SK-N-SH (cell line): ENCODE measurements at regions not wholly inside any gene's neighbourhood (a gene's known extent, or its start where the extent isn't known, plus 50 kb on each side); places are given as distances from the start of the nearest gene placed in this dataset.

Source experiments
- CTCF ChIA-PET: fragments of 300-600, 350-600 bp; formaldehyde crosslinking; extraction: SDS; loops from one replicate; lab custom pipeline; 2021; lab: Yijun Ruan, JAX
- POLR2A ChIA-PET: fragments of 350-600 bp; sonication (Branson Sonifier 250); formaldehyde crosslinking; extraction: SDS; loops from one replicate; lab custom pipeline; 2020; ENCODE audit warnings: antibody characterized with exemption, inconsistent platforms; lab: Yijun Ruan, JAX
- DNase-seq: peaks from one replicate; pipeline ENCODE4 v3.0.0; 2012
- H2AFZ ChIP-seq: fragments of 200-600 bp; sonication (generic); 2 replicates; pipeline ENCODE4 v1.8.1; 2016; ENCODE audit warnings: antibody characterized with exemption, mild to moderate bottlenecking, low read depth
- H3F3A ChIP-seq: fragments of 200-600 bp; sonication (generic); replicated peaks from 2 replicates; pipeline ENCODE3; 2016; ENCODE audit warnings: antibody characterized with exemption, mild to moderate bottlenecking; ENCODE audit not compliant: insufficient read depth
- H3K27ac ChIP-seq, 2 experiments: fragments of 200-500 bp in 1 of 2; fragments of 200-600 bp in 1 of 2; sonication (Bioruptor generic) in 1 of 2; sonication (generic), shearing (Covaris generic) in 1 of 2; 2 replicates each; pipeline versions ENCODE4 v1.5.1 to v1.6.1; 2014 to 2016; ENCODE audit warnings: low read depth in 2 of 2, inconsistent platforms in 1 of 2, low read length in 1 of 2, mild to moderate bottlenecking in 1 of 2, mixed read lengths in 1 of 2
- H3K27me3 ChIP-seq: fragments of 200-600 bp; sonication (generic), shearing (Covaris generic); 2 replicates; pipeline ENCODE4 v1.6.1; 2016; ENCODE audit warnings: mixed run types; ENCODE audit not compliant: insufficient read depth
- H3K36me3 ChIP-seq, 2 experiments: fragments of 200-500 bp in 1 of 2; fragments of 200-600 bp in 1 of 2; sonication (Bioruptor generic) in 1 of 2; sonication (generic) in 1 of 2; replicated peaks in 1 of 2; 2 replicates each; pipeline versions ENCODE3 to v1.5.1; 2014 to 2016; ENCODE audit warnings: low read length in 1 of 2, mild to moderate bottlenecking in 1 of 2; ENCODE audit not compliant: insufficient read depth in 2 of 2, control insufficient read depth in 1 of 2
- H3K4me1 ChIP-seq, 2 experiments: fragments of 200-500 bp in 1 of 2; fragments of 200-600 bp in 1 of 2; sonication (Bioruptor generic) in 1 of 2; sonication (generic), shearing (Covaris generic) in 1 of 2; 2 replicates each; pipeline versions ENCODE4 v1.5.1 to v1.6.1; 2014 to 2016; ENCODE audit warnings: low read depth in 1 of 2, low read length in 1 of 2, mixed run types in 1 of 2; ENCODE audit not compliant: insufficient read depth in 2 of 2, control insufficient read depth in 1 of 2
- H3K4me2 ChIP-seq: fragments of 200-600 bp; sonication (generic), shearing (Covaris generic); 2 replicates; pipeline ENCODE4 v1.6.1; 2017; ENCODE audit warnings: mixed run types
- H3K4me3 ChIP-seq, 2 experiments: fragments of 200-500 bp in 1 of 2; fragments of 200-600 bp in 1 of 2; sonication (Bioruptor generic) in 1 of 2; sonication (generic), shearing (Covaris generic) in 1 of 2; 2 replicates each; pipeline versions ENCODE4 v1.5.1 to v1.8.1; 2014 to 2016; ENCODE audit warnings: low read depth in 2 of 2, inconsistent platforms in 1 of 2, low read length in 1 of 2, mild to moderate bottlenecking in 1 of 2, mixed read lengths in 1 of 2, moderate library complexity in 1 of 2
- H3K79me2 ChIP-seq: fragments of 200-600 bp; sonication (generic); 2 replicates; pipeline ENCODE4 v1.8.1; 2017; ENCODE audit warnings: mild to moderate bottlenecking; ENCODE audit not compliant: insufficient read depth
- H3K9ac ChIP-seq: fragments of 200-600 bp; sonication (generic); 2 replicates; pipeline ENCODE4 v1.6.1; 2017; ENCODE audit warnings: mixed run types
- H3K9me2 ChIP-seq: fragments of 200-600 bp; sonication (generic); 2 replicates; pipeline ENCODE4 v1.6.1; 2017; ENCODE audit warnings: mixed run types
- H3K9me3 ChIP-seq: fragments of 200-600 bp; sonication (generic); 2 replicates; pipeline ENCODE4 v1.6.1; 2017; ENCODE audit warnings: mixed run types, mild to moderate bottlenecking, moderate library complexity
- H4K20me1 ChIP-seq: fragments of 200-600 bp; sonication (generic); 2 replicates; pipeline ENCODE4 v1.6.1; 2017; ENCODE audit warnings: mild to moderate bottlenecking, mixed run types; ENCODE audit not compliant: insufficient read depth
- CHD2 ChIP-seq: fragments of 150-350 bp; IDR thresholded peaks from 2 replicates; pipeline ENCODE4 v1.6.1; 2018; ENCODE audit warnings: low read length; ENCODE audit not compliant: partially characterized antibody
- CTCF ChIP-seq: fragments of 200-600 bp; sonication (generic); IDR thresholded peaks from 2 replicates; pipeline ENCODE4 v1.6.1; 2017; ENCODE audit warnings: antibody characterized with exemption, mild to moderate bottlenecking, moderate library complexity
- ELF1 ChIP-seq: IDR thresholded peaks from 2 replicates; pipeline ENCODE4 v1.4.0; 2012
- FOSL2 ChIP-seq: IDR thresholded peaks from 2 replicates; pipeline ENCODE4 v1.4.0; 2012; ENCODE audit warnings: low read depth, mild to moderate bottlenecking, moderate library complexity, borderline replicate concordance
- FOXJ3 ChIP-seq: sonication (generic); formaldehyde crosslinking; IDR thresholded peaks from 2 replicates; pipeline ENCODE4 v1.5.1; 2020; ENCODE audit warnings: mild to moderate bottlenecking, missing genetic modification reagents
- FOXM1 ChIP-seq: IDR thresholded peaks from 2 replicates; pipeline ENCODE4 v1.4.0; 2012; ENCODE audit warnings: low read depth, mild to moderate bottlenecking
- IRF3 ChIP-seq: fragments of 150-350 bp; IDR thresholded peaks from 2 replicates; pipeline ENCODE4 v1.6.1; 2016; ENCODE audit warnings: mild to moderate bottlenecking, low read depth, low read length
- MEF2A ChIP-seq: IDR thresholded peaks from 2 replicates; pipeline ENCODE4 v1.4.0; 2012; ENCODE audit warnings: low read depth, borderline replicate concordance
- RAD21 ChIP-seq: IDR thresholded peaks from 2 replicates; pipeline ENCODE4 v1.6.1; 2012; ENCODE audit warnings: mild to moderate bottlenecking, low read length
- RXRA ChIP-seq: IDR thresholded peaks from 2 replicates; pipeline ENCODE4 v1.4.0; 2012; ENCODE audit warnings: low read depth, mild to moderate bottlenecking, borderline replicate concordance
- SIN3A ChIP-seq: IDR thresholded peaks from 2 replicates; pipeline ENCODE4 v1.6.1; 2012; ENCODE audit warnings: low read depth, mild to moderate bottlenecking, low read length, moderate library complexity, borderline replicate concordance
- SMC3 ChIP-seq: IDR thresholded peaks from 2 replicates; pipeline ENCODE4 v1.6.1; 2012; ENCODE audit warnings: low read depth, low read length, improper control_type of control experiment
- TAF1 ChIP-seq: IDR thresholded peaks from 2 replicates; pipeline ENCODE4 v1.6.1; 2012; ENCODE audit warnings: low read depth, mild to moderate bottlenecking, low read length, moderate library complexity, borderline replicate concordance
- TEAD4 ChIP-seq: IDR thresholded peaks from 2 replicates; pipeline ENCODE4 v1.4.0; 2012; ENCODE audit warnings: mild to moderate bottlenecking, borderline replicate concordance; ENCODE audit not compliant: insufficient read depth
- USF1 ChIP-seq: IDR thresholded peaks from 2 replicates; pipeline ENCODE4 v1.4.0; 2012; ENCODE audit warnings: low read depth, borderline replicate concordance
- YY1 ChIP-seq: IDR thresholded peaks from 2 replicates; pipeline ENCODE4 v1.4.0; 2012; ENCODE audit warnings: low read depth, mild to moderate bottlenecking
- ZBTB33 ChIP-seq: IDR thresholded peaks from 2 replicates; pipeline ENCODE4 v1.4.0; 2012; ENCODE audit warnings: low read depth, borderline replicate concordance
- WGBS: methylation state at CpG from one replicate; pipeline ENCODE4 v1.1.6; 2017; ENCODE audit warnings: low lambda C conversion rate; 5-methylcytosine and 5-hydroxymethylcytosine counted together

GRCh38 chr21:29436143-29436542 is 137.4 kb downstream of the BACH1 start (continued):
- TF ChIP-seq TAF1, result no peak
- TF ChIP-seq SIN3A, result no peak
- no peak for TF ChIP-seq FOXJ3 (CRISPR knock-in tag)
- no peak for TF ChIP-seq CHD2
- no peak for TF ChIP-seq YY1
- TF ChIP-seq FOXM1, result no peak

GRCh38 chr21:29436650-29437049 is 137.9 kb downstream of the BACH1 start:
- Histone ChIP-seq H3K9ac (no peak overlapping the region), H2AFZ (no peak overlapping the region), H3K27me3 (no peaks in the 10 kb centered on the region), H3K36me3 (no peaks in the 10 kb centered on the region), H3K4me1 (peaks cover 0 to 4% of the 10 kb centered on the region in 2 experiments; a peak in 1 of 4 replicates), H3K9me2 (0 out of 2 replicates have a peak, but pooled peaks cover 3% of the 10 kb centered on the region), H3K4me3 (no peak overlapping the region), H3F3A (peaks cover 5% of the 10 kb centered on the region), H4K20me1 (no peaks in the 10 kb centered on the region), H3K9me3 (no peaks in the 10 kb centered on the region; the same call in 1 of the 2 replicates)
- ChIA-PET POLR2A (no interaction called here), CTCF (no interaction called here)
- WGBS, result 90% methylated on average over 2 of the region's 2 CpGs
- no peak for TF ChIP-seq ELF1
- TF ChIP-seq SIN3A, result no peak
- no peak for TF ChIP-seq CTCF
- no peak for TF ChIP-seq TAF1
- TF ChIP-seq RXRA, result no peak
- no peak for TF ChIP-seq MEF2A
- no peak for TF ChIP-seq ZBTB33
- TF ChIP-seq USF1, result no peak
- no peak for TF ChIP-seq TEAD4
- TF ChIP-seq FOSL2, result no peak
- TF ChIP-seq IRF3, result no peak
- TF ChIP-seq SMC3, result no peak
- TF ChIP-seq RAD21, result no peak
- TF ChIP-seq, all 33 proteins: peak for 0
- no peak for DNase-seq
- H3K79me2 ChIP-seq, result no peaks in the 10 kb centered on the region
- no peak overlapping the region for H3K27ac ChIP-seq
- H3K4me2 ChIP-seq, result no peak overlapping the region
